Ovary (tissue), 3 donors: ENCODE measurements at regions not wholly inside any gene's neighbourhood (a gene's known extent, or its start where the extent isn't known, plus 50 kb on each side); places are given as distances from the start of the nearest gene placed in this dataset.

ENCODE experiments used
- EP300 ChIP-seq: sonication (generic); formaldehyde crosslinking; IDR thresholded peaks from one replicate; pipeline ENCODE4 v1.6.1; 2017; ENCODE audit warnings: antibody characterized with exemption
- POLR2A ChIP-seq: fragments of 450-650 bp; IDR thresholded peaks from one replicate; pipeline ENCODE4 v1.6.1; 2017; ENCODE audit warnings: antibody characterized with exemption, mild to moderate bottlenecking, moderate library complexity
- TF ChIP-seq, protein P1 (sequence below), 3 donors: fragments of 450-650 bp in 2 of 3; fragments of 200-600 bp in 1 of 3; IDR thresholded peaks; one replicate each; pipeline versions ENCODE4 v1.5.1 to v1.8.0; 2016 to 2022; ENCODE audit warnings: antibody characterized with exemption in 3 of 3, mild to moderate bottlenecking in 1 of 3
- donor health status: DM: no; HTN: no; CAD: no.

DNA sequence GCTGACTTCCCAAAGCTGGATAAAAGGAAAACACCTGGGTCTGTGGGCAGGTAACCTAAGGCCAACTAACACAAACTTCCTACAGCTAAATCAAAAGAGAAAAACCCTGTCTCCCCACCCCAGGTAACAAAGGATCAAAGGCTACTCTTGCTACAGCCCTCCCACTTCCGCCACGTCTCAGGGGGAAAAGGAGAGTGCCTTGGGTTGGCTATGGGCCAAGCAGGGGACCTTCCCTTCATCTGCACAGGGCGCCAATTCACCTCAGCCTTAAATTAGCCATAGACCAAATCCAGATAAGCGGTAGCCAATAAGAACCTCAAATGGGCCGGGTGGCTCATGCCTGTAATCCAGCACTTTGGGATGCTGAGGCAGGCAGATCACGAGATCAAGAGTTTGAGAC, 69.1 kb upstream of the LANCL2 start:
- TF ChIP-seq, protein P1, sequence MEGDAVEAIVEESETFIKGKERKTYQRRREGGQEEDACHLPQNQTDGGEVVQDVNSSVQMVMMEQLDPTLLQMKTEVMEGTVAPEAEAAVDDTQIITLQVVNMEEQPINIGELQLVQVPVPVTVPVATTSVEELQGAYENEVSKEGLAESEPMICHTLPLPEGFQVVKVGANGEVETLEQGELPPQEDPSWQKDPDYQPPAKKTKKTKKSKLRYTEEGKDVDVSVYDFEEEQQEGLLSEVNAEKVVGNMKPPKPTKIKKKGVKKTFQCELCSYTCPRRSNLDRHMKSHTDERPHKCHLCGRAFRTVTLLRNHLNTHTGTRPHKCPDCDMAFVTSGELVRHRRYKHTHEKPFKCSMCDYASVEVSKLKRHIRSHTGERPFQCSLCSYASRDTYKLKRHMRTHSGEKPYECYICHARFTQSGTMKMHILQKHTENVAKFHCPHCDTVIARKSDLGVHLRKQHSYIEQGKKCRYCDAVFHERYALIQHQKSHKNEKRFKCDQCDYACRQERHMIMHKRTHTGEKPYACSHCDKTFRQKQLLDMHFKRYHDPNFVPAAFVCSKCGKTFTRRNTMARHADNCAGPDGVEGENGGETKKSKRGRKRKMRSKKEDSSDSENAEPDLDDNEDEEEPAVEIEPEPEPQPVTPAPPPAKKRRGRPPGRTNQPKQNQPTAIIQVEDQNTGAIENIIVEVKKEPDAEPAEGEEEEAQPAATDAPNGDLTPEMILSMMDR (IDR thresholded peaks at IDR 0.05), result no peak
- TF ChIP-seq POLR2A (no peak), EP300 (no peak)
